D721Med (cell line): ENCODE measurements at regions not wholly inside any gene's neighbourhood (a gene's known extent, or its start where the extent isn't known, plus 50 kb on each side); places are given as distances from the start of the nearest gene placed in this dataset.

ENCODE experiments used
- DNase-seq: peaks from one replicate; pipeline ENCODE4 v3.0.0; 2011; ENCODE audit warnings: low spot score; ENCODE audit not compliant: insufficient read length
- FAIRE-seq: peaks from 2 replicates; lab custom pipeline; 2011; peaks lifted over from hg19 to GRCh38; lab: Jason Lieb, UNC
- TF ChIP-seq, protein P1 (sequence below): IDR thresholded peaks from 2 replicates; pipeline ENCODE4 v1.5.1; 2012; ENCODE audit warnings: mild to moderate bottlenecking, control low read depth; ENCODE audit not compliant: insufficient read depth; ENCODE audit errors: missing control alignments

DNA sequence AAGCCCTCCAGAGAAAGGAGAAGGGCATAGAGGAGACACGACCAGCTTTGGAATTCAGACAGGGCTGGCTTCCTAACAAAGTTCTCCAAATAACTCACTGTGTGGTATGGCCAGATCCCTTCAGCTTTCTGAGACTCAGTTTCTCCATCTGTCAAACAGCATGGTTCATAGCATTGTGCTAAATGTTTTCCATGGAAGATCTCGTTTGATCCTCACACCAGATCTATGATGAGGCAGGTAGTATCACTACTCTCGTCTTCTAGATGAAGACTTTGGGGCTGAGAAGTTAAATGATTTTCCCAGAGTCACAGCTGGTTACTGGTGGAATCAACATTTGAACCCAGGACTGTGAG lies 507.3 kb downstream of the HAPSTR1 start:
- TF ChIP-seq, protein P1, sequence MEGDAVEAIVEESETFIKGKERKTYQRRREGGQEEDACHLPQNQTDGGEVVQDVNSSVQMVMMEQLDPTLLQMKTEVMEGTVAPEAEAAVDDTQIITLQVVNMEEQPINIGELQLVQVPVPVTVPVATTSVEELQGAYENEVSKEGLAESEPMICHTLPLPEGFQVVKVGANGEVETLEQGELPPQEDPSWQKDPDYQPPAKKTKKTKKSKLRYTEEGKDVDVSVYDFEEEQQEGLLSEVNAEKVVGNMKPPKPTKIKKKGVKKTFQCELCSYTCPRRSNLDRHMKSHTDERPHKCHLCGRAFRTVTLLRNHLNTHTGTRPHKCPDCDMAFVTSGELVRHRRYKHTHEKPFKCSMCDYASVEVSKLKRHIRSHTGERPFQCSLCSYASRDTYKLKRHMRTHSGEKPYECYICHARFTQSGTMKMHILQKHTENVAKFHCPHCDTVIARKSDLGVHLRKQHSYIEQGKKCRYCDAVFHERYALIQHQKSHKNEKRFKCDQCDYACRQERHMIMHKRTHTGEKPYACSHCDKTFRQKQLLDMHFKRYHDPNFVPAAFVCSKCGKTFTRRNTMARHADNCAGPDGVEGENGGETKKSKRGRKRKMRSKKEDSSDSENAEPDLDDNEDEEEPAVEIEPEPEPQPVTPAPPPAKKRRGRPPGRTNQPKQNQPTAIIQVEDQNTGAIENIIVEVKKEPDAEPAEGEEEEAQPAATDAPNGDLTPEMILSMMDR: no peak
- FAIRE-seq (no peak), DNase-seq (no peak)

DNA sequence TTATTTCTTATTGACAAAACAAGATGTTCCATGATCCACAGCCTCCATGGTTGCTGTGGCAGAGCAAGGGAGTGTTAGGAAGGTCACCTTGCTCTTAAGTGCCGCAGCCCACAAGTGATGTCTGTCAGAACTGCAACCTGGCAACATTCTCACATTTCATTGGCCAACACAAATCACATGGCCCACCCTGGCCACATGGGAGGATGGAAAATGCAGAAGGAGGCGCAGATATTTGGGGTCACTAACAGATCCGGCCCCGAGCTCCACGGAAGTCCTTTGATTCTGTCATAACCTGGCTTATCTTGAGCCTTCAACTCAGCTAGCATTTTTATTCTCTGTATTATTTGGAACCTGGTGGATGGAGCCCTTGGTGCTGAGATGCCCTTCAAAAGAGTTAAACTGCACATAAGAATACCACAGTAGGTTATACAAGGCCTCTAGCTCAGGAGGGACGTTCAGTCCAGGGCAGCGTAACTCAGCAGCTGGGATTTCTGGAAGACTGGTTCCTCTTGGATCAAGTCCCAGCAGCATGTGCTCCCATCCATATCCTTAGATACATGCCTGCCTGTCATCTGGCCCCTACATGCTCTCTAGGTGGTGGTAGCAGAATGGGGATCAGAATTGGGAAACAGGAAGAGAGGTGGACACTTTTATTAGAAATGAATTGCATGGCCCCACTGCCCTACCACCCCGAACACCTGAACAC lies 508.1 kb downstream of the HAPSTR1 start:
- no peak for DNase-seq
- no peak for FAIRE-seq
- TF ChIP-seq, protein P1: no peak

DNA sequence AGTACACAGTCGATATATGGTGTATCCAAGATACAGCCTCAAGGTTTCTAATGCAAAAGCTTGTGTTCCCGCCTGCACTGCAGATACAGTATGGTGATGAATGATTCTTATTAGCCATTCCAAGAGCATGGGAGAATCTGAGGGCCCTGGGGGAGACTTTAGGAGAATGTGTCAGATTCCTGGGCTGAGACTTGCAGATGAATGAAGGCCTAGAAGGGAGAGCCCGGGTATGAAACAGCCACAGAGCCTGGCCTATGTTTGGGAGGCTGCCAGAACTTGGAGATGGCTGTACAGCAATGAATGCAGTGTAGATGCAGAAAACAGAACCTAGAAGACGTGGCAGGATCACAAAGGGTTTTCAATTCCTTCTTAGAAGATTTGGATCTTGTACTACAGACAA lies 510.7 kb downstream of the HAPSTR1 start:
- FAIRE-seq (no peak), DNase-seq (no peak)
- TF ChIP-seq, protein P1: no peak

DNA sequence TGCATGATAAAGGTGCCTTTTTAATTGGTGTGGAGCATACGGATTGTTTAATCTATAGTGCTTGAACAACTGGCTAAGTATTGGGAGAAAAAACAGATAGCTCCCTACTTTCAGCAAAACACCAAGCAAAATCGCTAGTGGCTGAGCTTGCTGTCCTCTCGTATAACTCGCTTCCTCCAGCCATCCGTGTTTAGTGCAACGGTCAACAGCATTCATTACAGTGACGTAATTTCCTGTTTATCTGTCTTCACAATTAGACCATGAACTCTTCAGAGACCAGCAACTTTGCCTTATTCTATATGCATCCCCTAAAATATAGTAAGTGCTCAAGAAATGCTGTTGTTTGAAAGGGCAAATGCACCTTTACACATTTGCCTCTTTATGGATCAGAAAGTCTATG lies 511.9 kb downstream of the HAPSTR1 start:
- DNase-seq (no peak), FAIRE-seq (no peak)
- TF ChIP-seq, protein P1: no peak

DNA sequence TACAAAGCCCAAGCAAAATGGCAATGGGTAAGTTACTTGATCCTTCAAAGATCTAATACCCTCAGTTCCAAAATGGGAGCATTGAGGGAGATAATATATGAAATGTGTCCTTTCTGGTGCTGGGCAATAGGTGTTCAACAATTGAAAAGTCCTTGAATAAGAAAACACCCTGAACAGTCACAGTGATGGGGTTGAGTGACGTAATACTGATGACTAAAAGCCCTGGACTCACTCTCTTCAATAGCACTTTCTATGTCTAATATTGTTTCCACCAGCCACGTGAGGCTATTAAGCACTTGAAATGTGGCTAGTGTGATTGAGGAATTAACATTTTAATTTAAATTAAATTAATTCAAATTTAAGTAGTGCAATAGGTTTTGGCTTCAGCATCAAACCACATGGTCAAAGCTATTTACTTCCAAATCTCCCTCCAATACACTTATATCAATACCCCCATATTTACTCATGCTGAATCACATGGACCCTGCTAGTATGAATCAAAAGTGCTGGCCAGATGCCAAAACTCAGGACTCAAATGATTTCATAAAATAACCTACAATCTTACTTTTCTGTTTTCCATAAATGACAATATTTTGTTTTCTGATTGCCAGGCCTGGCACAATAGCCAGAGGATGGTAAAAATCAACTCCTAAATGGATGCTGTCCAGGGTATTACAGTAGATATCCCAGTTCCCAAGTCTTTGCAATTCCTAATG lies 516.2 kb downstream of the HAPSTR1 start:
- no peak for FAIRE-seq
- DNase-seq: no peak
- TF ChIP-seq, protein P1: no peak

DNA sequence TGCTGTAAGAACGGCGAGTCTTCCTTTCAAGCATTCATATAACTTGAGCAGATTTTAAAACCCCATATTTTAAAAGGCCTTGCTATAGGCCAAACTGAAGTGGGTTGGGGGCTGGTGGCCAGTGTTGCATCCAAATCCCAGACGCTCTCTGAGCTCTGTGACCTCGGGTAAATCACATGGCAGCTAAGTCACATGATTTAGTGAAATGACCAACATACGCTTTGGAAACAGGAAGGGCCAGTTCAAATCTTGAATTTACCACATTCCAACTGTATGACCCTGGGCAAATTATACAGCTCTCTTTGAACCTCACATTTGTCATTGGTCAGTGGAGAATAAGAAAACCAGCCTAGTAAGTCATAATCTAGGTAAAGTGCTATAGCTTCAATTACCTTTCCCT lies 519.3 kb downstream of the HAPSTR1 start:
- TF ChIP-seq, protein P1: no peak

DNA sequence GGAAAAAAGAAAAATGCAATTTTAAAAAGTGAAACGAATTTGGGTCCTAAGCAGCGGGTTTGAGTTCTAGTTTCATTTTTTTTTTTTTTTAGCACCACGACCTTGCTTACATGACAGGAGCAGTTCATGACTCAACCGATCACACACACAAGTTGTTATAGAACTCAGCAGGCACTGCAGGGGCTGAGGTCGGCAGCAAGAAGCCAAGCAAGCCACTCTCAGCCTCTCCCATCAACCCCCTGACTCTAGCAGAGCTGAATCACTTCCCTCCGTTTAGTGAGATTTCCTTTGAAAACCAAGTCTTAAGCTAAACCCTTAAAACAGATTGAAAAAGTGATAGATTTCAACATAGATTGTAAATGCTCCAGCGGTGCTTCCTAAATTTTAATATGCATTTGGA lies 520.8 kb downstream of the HAPSTR1 start:
- FAIRE-seq (no peak), DNase-seq (no peak)
- TF ChIP-seq, protein P1: no peak

More for the DNA sequence above, 519.3 kb downstream of the HAPSTR1 start:
- FAIRE-seq (no peak), DNase-seq (no peak)
